HEK293T (cell line): ENCODE measurements at regions not wholly inside any gene's neighbourhood (a gene's known extent, or its start where the extent isn't known, plus 50 kb on each side); places are given as distances from the start of the nearest gene placed in this dataset.

ENCODE experiments used
- CTCF ChIA-PET: fragments of 350-600 bp; formaldehyde crosslinking; extraction: SDS; loops from one replicate; lab custom pipeline; 2021; ENCODE audit warnings: antibody characterized with exemption, inconsistent platforms; lab: Yijun Ruan, JAX
- POLR2A ChIA-PET: fragments of 350-600 bp; formaldehyde crosslinking; extraction: SDS; loops from one replicate; lab custom pipeline; 2020; ENCODE audit warnings: antibody characterized with exemption, inconsistent platforms; lab: Yijun Ruan, JAX
- DNase-seq: peaks from one replicate; pipeline ENCODE4 v3.0.0; 2012; ENCODE audit warnings: mixed read lengths; ENCODE audit errors: extremely low spot score
- ARNT ChIP-seq: fragments of 450-650 bp; IDR thresholded peaks from 2 replicates; pipeline ENCODE4 v1.6.1; 2017; ENCODE audit warnings: mild to moderate bottlenecking
- BHLHE40 ChIP-seq: fragments of 450-650 bp; IDR thresholded peaks from 2 replicates; pipeline ENCODE4 v1.6.1; 2016; ENCODE audit warnings: mild to moderate bottlenecking, moderate library complexity, borderline replicate concordance
- CTBP1 ChIP-seq: fragments of 450-650 bp; IDR thresholded peaks from 2 replicates; pipeline ENCODE4 v1.6.1; 2016; ENCODE audit warnings: borderline replicate concordance
- ELF4 ChIP-seq: fragments of 450-650 bp; IDR thresholded peaks from 2 replicates; pipeline ENCODE4 v1.6.1; 2017; ENCODE audit warnings: antibody characterized with exemption
- FOXA1 ChIP-seq: fragments of 450-650 bp; IDR thresholded peaks from 2 replicates; pipeline ENCODE4 v1.6.1; 2016; ENCODE audit warnings: mild to moderate bottlenecking
- FOXK2 ChIP-seq: fragments of 450-650 bp; IDR thresholded peaks from 2 replicates; pipeline ENCODE4 v1.6.1; 2016; ENCODE audit warnings: mild to moderate bottlenecking
- FOXM1 ChIP-seq: fragments of 450-650 bp; IDR thresholded peaks from 2 replicates; pipeline ENCODE4 v1.6.1; 2017; ENCODE audit warnings: mild to moderate bottlenecking, borderline replicate concordance
- HDGF ChIP-seq: fragments of 450-650 bp; IDR thresholded peaks from 2 replicates; pipeline ENCODE4 v1.6.1; 2017; ENCODE audit warnings: antibody characterized with exemption, borderline replicate concordance
- L3MBTL2 ChIP-seq: fragments of 450-650 bp; conservative IDR thresholded peaks from 2 replicates; pipeline ENCODE4 v1.6.1; 2016; ENCODE audit warnings: mild to moderate bottlenecking
- LEF1 ChIP-seq: fragments of 450-650 bp; IDR thresholded peaks from 2 replicates; pipeline ENCODE4 v1.6.1; 2017; ENCODE audit warnings: mild to moderate bottlenecking, borderline replicate concordance
- NFRKB ChIP-seq: fragments of 450-650 bp; IDR thresholded peaks from 2 replicates; pipeline ENCODE4 v1.6.1; 2016; ENCODE audit warnings: mild to moderate bottlenecking, moderate library complexity
- PKNOX1 ChIP-seq: fragments of 450-650 bp; IDR thresholded peaks from 2 replicates; pipeline ENCODE4 v1.6.1; 2016
- SP1 ChIP-seq: fragments of 450-650 bp; IDR thresholded peaks from 2 replicates; pipeline ENCODE4 v1.6.1; 2017
- SUZ12 ChIP-seq: fragments of 450-650 bp; IDR thresholded peaks from 2 replicates; pipeline ENCODE4 v1.6.1; 2016; ENCODE audit warnings: mild to moderate bottlenecking
- TARDBP ChIP-seq: fragments of 450-650 bp; IDR thresholded peaks from 2 replicates; pipeline ENCODE4 v1.6.1; 2016
- ZNF384 ChIP-seq: fragments of 450-650 bp; IDR thresholded peaks from 2 replicates; pipeline ENCODE4 v1.6.1; 2016

DNA sequence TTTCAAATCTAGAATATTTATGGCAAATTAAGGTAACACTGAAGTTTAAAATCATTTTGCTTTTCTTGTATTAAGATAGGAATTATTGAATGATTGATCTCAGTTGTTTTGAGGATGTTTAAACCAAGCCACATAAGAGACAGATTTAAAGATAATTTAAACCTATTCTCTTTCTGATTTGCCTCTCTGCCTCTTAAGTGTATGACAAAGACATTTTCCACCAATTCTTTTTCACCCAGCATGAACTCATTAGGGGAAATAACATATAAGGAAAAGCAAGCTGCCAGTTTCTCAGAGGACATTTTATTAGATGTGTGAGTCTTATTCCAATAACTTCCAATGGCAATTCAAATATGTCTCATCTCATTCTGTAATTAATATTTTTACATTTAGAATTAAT is 568.3 kb upstream of the MEF2C start:
- no peak for TF ChIP-seq L3MBTL2
- no peak for TF ChIP-seq ELF4
- no peak for TF ChIP-seq SUZ12
- no peak for TF ChIP-seq FOXA1
- no peak for TF ChIP-seq SP1
- TF ChIP-seq TARDBP = no peak
- TF ChIP-seq BHLHE40 = no peak
- TF ChIP-seq ARNT = no peak
- no peak for TF ChIP-seq CTBP1
- TF ChIP-seq FOXK2 = no peak
- TF ChIP-seq LEF1 = no peak
- DNase-seq = no peak
- ChIA-PET POLR2A (no interaction called here), CTCF (no interaction called here)

DNA sequence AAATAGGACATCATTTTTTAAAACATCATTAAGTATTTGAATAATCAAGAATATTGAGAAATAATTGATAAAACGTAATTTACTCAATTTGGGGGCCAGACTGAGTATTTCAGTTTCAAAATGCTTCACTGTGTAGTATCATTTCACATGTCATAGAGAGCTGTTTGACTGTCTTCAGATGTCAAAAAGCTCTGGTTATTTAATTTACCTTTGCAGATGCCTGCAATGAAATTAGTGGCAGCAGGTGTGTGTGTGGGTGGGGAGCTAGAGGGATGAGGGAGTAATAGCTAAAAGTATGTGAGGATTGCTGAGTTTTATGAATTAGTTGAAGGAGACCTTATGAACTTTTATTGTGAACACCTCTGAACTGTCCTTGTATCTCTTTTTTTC is 567.2 kb upstream of the MEF2C start:
- TF ChIP-seq ELF4 = no peak
- no peak for TF ChIP-seq HDGF
- POLR2A ChIA-PET = no interaction called here

GRCh38 chr5:89449392-89450148 is 566.6 kb upstream of the MEF2C start:
- no peak for DNase-seq
- no peak for TF ChIP-seq NFRKB
- POLR2A ChIA-PET = no interaction called here
- CTCF ChIA-PET = no interaction called here

More for the DNA sequence above, 567.2 kb upstream of the MEF2C start:
- CTCF ChIA-PET = no interaction called here
- no peak for DNase-seq

- TF ChIP-seq HDGF = no peak
- TF ChIP-seq TARDBP = no peak
- TF ChIP-seq L3MBTL2 = no peak
- no peak for TF ChIP-seq SUZ12
- no peak for TF ChIP-seq FOXM1
- no peak for TF ChIP-seq SP1
- TF ChIP-seq FOXA1 = no peak
- no peak for TF ChIP-seq ELF4
- no peak for TF ChIP-seq PKNOX1
- no peak for TF ChIP-seq FOXK2
- TF ChIP-seq NFRKB = no peak
- no peak for TF ChIP-seq ZNF384
- no peak for TF ChIP-seq CTBP1
- TF ChIP-seq LEF1 = no peak
- TF ChIP-seq ARNT = no peak
These were observed 564.0 kb upstream of the MEF2C start for GRCh38 chr5:89447027-89447426.

GRCh38 chr5:89445106-89445745 is 562.2 kb upstream of the MEF2C start:
- CTCF ChIA-PET = no interaction called here
- POLR2A ChIA-PET = no interaction called here
- TF ChIP-seq ZNF384 (no peak), L3MBTL2 (no peak), SUZ12 (no peak), ELF4 (no peak), FOXM1 (no peak), FOXA1 (no peak), CTBP1 (no peak), BHLHE40 (no peak), NFRKB (no peak), FOXK2 (no peak), TARDBP (no peak), PKNOX1 (no peak), LEF1 (no peak), ARNT (no peak)
- no peak for DNase-seq

More at GRCh38 chr5:89447027-89447426, 564.0 kb upstream of the MEF2C start:
- POLR2A ChIA-PET = no interaction called here
- CTCF ChIA-PET = no interaction called here
- DNase-seq = no peak

DNA sequence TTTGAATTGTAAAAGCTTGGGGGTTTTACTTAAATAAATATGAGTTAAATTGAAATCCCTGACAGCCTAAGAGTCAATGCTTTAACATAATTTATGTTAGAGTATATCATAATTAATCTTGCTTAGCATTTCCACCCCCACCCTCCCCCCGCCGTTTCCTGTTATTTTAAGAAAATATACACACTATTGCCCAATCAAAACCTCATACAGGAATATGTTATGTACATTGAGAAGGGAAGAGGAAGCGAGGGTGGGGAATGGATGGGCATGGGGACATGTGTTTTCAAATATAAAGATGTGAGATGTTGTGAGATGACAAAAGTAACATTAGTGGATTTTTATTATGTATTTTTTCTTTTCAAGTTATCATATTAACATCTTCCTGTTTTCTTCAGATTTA is 561.1 kb upstream of the MEF2C start:
- no peak for DNase-seq
- POLR2A ChIA-PET = no interaction called here
- TF ChIP-seq ARNT (no peak), TARDBP (no peak), FOXA1 (no peak), ELF4 (no peak)
- CTCF ChIA-PET = no interaction called here

GRCh38 chr5:89443508-89443907 is 560.5 kb upstream of the MEF2C start:
- ChIA-PET CTCF (no interaction called here), POLR2A (no interaction called here)
- no peak for TF ChIP-seq L3MBTL2
- TF ChIP-seq TARDBP = no peak
- TF ChIP-seq LEF1 = no peak
- TF ChIP-seq SP1 = no peak
- no peak for TF ChIP-seq CTBP1
- no peak for TF ChIP-seq BHLHE40
- no peak for TF ChIP-seq PKNOX1
- TF ChIP-seq FOXM1 = no peak
- TF ChIP-seq ELF4 = no peak
- TF ChIP-seq ZNF384 = no peak
- no peak for TF ChIP-seq SUZ12
- DNase-seq = no peak
